H1 (cell line): ENCODE measurements at regions not wholly inside any gene's neighbourhood (a gene's known extent, or its start where the extent isn't known, plus 50 kb on each side); places are given as distances from the start of the nearest gene placed in this dataset.

Experiments
- ATF2 ChIP-seq: IDR thresholded peaks from 2 replicates; pipeline ENCODE4 v1.6.1; 2012; ENCODE audit warnings: low read length, inconsistent platforms
- CREB1 ChIP-seq: IDR thresholded peaks from 2 replicates; pipeline ENCODE4 v1.6.1; 2012; ENCODE audit warnings: inconsistent platforms
- CTBP2 ChIP-seq: IDR thresholded peaks from 2 replicates; pipeline ENCODE4 v1.7.0; 2011; ENCODE audit warnings: borderline replicate concordance, mild to moderate bottlenecking, moderate library complexity, mixed read lengths, low read length; ENCODE audit not compliant: insufficient read depth, insufficient read length
- NANOG ChIP-seq: IDR thresholded peaks from 2 replicates; pipeline ENCODE4 v1.6.1; 2011; ENCODE audit warnings: low read length, low read depth, mild to moderate bottlenecking, inconsistent platforms; ENCODE audit not compliant: insufficient read depth, poor library complexity, severe bottlenecking
- RAD21 ChIP-seq, 2 experiments: IDR thresholded peaks in 1 of 2; conservative IDR thresholded peaks in 1 of 2; 2 replicates each; pipeline ENCODE4 v1.6.1; 2011; ENCODE audit warnings: low read depth in 2 of 2, low read length in 2 of 2, improper control_type of control experiment in 1 of 2, inconsistent platforms in 1 of 2, mild to moderate bottlenecking in 1 of 2, moderate library complexity in 1 of 2
- SIRT6 ChIP-seq: IDR thresholded peaks from one replicate; pipeline ENCODE4 v1.7.1; 2012; ENCODE audit warnings: low read length, inconsistent platforms
- SRF ChIP-seq: IDR thresholded peaks from 2 replicates; pipeline ENCODE4 v1.6.1; 2011; ENCODE audit warnings: mild to moderate bottlenecking, low read depth, low read length, moderate library complexity
- YY1 ChIP-seq: IDR thresholded peaks from 2 replicates; pipeline ENCODE4 v1.6.1; 2011; ENCODE audit warnings: low read depth, mild to moderate bottlenecking, low read length

DNA sequence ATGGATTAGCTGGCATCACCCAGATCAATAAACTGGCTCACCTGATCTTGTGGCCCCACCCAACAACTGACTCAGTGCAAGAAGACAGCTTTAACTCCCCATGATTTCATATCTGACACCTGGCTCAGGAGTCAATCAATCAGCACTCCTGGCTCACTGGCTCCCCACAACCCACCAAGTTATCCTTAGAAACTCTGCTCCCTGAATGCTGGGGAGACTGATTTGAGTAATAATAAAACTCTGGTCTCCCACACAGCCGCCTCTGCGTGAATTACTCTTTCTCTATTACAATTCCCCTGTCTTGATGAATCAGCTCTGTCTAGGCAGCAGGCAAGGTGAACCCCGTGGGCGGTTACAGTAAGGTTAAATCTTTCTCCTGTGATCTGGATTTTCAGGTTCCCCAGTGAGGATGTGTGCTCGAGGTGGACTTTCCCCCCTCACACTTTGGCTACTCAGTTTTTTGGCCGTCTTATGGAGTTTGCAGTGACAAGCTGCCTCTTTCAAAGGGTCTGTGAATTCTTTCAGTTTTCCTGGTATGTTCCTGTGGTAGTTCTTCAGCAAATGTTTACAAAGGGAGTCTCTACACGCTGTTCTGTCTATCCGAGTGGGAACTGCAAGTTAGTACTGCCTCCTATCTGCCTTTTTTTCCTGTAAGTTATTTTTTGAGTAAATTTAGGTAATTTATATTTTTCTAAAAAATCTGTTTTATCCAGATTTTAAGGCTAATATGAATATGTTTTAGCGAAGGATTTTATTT is 500.2 kb upstream of the NUDT12 start (continued):
- no peak for TF ChIP-seq YY1
- TF ChIP-seq SRF = no peak
- TF ChIP-seq RAD21 (IDR thresholded peaks at IDR 0.05 in 1 of 2, conservative IDR thresholded peaks at IDR 0.05 in 1 of 2; ENCODE audit: low read depth in 2 of 2, low read length in 2 of 2) = no peak
- no peak for TF ChIP-seq ATF2
- TF ChIP-seq CTBP2 = no peak
- no peak for TF ChIP-seq CREB1
- TF ChIP-seq SIRT6 = no peak
- TF ChIP-seq NANOG = no peak
